Effector memory CD4-positive, alpha-beta T cell (primary cell): ENCODE measurements at regions not wholly inside any gene's neighbourhood (a gene's known extent, or its start where the extent isn't known, plus 50 kb on each side); places are given as distances from the start of the nearest gene placed in this dataset.

Source experiments
- DNase-seq, 3 donors: peaks; one replicate each; pipeline ENCODE4 v3.0.0-alpha.2; 2020
- H3K27ac ChIP-seq: 2 replicates; pipeline ENCODE4 v1.7.0; 2013; ENCODE audit warnings: mild to moderate bottlenecking, low read length, moderate library complexity; ENCODE audit not compliant: insufficient read depth, poor library complexity, severe bottlenecking
- H3K27me3 ChIP-seq: replicated peaks from 2 replicates; pipeline ENCODE4 v1.7.0; 2013; ENCODE audit warnings: mild to moderate bottlenecking, low read length; ENCODE audit not compliant: insufficient read depth, control insufficient read depth, poor library complexity, severe bottlenecking
- H3K36me3 ChIP-seq: 2 replicates; pipeline ENCODE4 v1.7.0; 2013; ENCODE audit warnings: mild to moderate bottlenecking, low read length, moderate library complexity; ENCODE audit not compliant: control insufficient read depth, insufficient read depth
- H3K4me1 ChIP-seq: 2 replicates; pipeline ENCODE4 v1.7.0; 2013; ENCODE audit warnings: low read length, mild to moderate bottlenecking; ENCODE audit not compliant: control insufficient read depth, insufficient read depth, poor library complexity, severe bottlenecking
- H3K4me3 ChIP-seq: 2 replicates; pipeline ENCODE4 v1.7.0; 2013; ENCODE audit warnings: low read length, low read depth, mild to moderate bottlenecking; ENCODE audit not compliant: insufficient read depth, poor library complexity, severe bottlenecking
- H3K9me3 ChIP-seq: 2 replicates; pipeline ENCODE4 v1.7.0; 2013; ENCODE audit warnings: mild to moderate bottlenecking, low read length, moderate library complexity; ENCODE audit not compliant: control insufficient read depth

- peaks cover 14% of the 10 kb centered on the region for H3K4me1 ChIP-seq
- H3K27me3 ChIP-seq, result no peaks in the 10 kb centered on the region
- no peaks in the 10 kb centered on the region for H3K9me3 ChIP-seq
- no peak overlapping the region for H3K27ac ChIP-seq
- no peak overlapping the region for H3K4me3 ChIP-seq
- no peak for DNase-seq
- H3K36me3 ChIP-seq, result no peaks in the 10 kb centered on the region
Observed at GRCh38 chr2:43055086-43055912, 171.1 kb downstream of the ZFP36L2 start.

GRCh38 chr2:43054367-43054766, 172.0 kb downstream of the ZFP36L2 start:
- Histone ChIP-seq H3K4me3 (no peak overlapping the region), H3K4me1 (peaks cover 9% of the 10 kb centered on the region), H3K27ac (no peak overlapping the region), H3K9me3 (no peaks in the 10 kb centered on the region), H3K36me3 (no peaks in the 10 kb centered on the region), H3K27me3 (no peaks in the 10 kb centered on the region)
- DNase-seq, result no peak

GRCh38 chr2:43052944-43053306, 173.5 kb downstream of the ZFP36L2 start:
- H3K4me3 ChIP-seq, result no peak overlapping the region
- no peaks in the 10 kb centered on the region for H3K36me3 ChIP-seq
- H3K4me1 ChIP-seq, result no peaks in the 10 kb centered on the region
- no peaks in the 10 kb centered on the region for H3K9me3 ChIP-seq
- no peaks in the 10 kb centered on the region for H3K27me3 ChIP-seq
- no peak for DNase-seq
- no peak overlapping the region for H3K27ac ChIP-seq

DNA sequence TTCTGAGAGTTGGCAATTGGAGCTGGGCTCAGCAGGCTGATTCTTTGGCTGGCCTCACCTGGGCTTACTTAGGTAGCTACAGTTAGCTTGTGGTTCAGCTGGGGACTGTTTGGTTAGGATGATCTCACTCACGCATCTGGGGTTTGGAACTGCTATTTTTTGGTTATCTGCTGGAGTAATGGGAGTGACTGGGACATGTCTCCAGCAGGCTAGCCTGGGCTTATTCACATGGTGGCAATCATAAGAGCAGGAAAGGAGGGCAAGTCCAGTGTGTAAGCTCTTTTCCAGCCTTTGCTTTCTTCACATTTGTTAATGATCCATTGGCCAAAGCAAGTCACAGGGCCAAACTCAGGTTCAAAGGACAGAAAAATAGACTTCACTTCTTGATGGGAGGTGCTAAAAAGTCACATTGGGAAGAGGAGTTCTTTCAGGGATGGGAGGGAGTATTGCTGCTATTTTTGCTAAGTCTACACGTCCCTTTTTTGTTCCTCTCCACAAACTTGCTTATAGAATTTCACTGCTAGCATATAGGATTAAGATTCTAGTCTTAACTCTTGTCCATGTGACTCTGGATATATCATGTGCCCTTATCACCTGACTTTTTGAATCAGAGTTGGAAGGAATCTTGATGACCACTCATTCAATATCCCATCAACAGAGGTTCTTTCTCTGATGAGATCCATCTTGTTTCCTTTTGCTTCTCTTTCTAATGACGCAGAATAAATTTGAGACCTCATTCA, 174.0 kb downstream of the ZFP36L2 start:
- DNase-seq, result no peak
- Histone ChIP-seq H3K27ac (no peak overlapping the region), H3K4me1 (no peaks in the 10 kb centered on the region)

DNA sequence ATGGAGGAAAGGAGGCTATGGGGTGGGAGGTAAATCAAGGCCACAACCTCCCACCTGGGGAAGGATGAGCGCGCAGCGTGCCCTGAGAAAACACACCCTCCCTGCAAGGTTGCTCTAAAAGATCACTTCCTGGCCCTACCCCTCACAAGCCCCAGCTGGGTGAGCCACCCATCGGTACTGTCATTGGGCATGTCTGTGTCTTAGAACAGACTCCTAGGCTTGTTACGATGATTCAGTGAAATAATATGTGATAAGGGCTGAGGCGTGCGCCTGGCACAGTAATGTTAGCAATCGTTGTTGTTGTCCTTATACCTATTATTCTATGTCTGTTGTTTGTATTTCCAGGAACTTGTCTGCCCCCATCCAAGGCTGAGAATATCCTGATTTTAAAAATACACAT, 175.1 kb downstream of the ZFP36L2 start:
- no peak overlapping the region for H3K4me3 ChIP-seq
- H3K4me1 ChIP-seq, result no peaks in the 10 kb centered on the region
- no peak for DNase-seq
- no peak overlapping the region for H3K27ac ChIP-seq
- H3K27me3 ChIP-seq, result no peaks in the 10 kb centered on the region
- H3K9me3 ChIP-seq, result no peaks in the 10 kb centered on the region
- no peaks in the 10 kb centered on the region for H3K36me3 ChIP-seq

More for the DNA sequence above, 174.0 kb downstream of the ZFP36L2 start:
- no peaks in the 10 kb centered on the region for H3K36me3 ChIP-seq
- no peaks in the 10 kb centered on the region for H3K27me3 ChIP-seq
- no peaks in the 10 kb centered on the region for H3K9me3 ChIP-seq
- H3K4me3 ChIP-seq, result no peak overlapping the region

DNA sequence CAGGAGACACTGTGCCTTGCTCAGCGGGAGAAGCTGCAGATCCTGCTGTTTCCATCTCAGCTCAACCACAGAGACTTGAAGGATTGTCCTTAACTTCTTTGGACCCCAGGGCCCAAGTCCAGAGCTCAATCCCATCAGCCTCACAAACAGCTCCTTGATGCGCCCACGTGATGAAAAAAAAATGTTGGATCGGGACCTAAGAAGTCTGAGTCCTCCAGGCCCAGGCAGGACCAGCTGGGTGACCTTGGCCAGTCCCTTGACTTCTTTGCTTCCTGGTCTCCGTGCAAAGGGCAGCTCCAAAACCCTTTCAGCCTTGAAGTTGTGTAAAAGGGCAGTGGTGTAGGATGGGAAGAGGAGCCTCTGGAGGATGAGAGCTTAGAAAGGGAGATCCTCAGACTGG, 175.5 kb downstream of the ZFP36L2 start:
- Histone ChIP-seq H3K27ac (no peak overlapping the region), H3K4me1 (no peaks in the 10 kb centered on the region), H3K4me3 (no peak overlapping the region), H3K36me3 (no peaks in the 10 kb centered on the region), H3K9me3 (no peaks in the 10 kb centered on the region), H3K27me3 (no peaks in the 10 kb centered on the region)
- no peak for DNase-seq

- no peaks in the 10 kb centered on the region for H3K4me1 ChIP-seq
- H3K27me3 ChIP-seq, result no peaks in the 10 kb centered on the region
- no peak overlapping the region for H3K4me3 ChIP-seq
- no peak overlapping the region for H3K27ac ChIP-seq
- H3K36me3 ChIP-seq, result no peaks in the 10 kb centered on the region
- no peak for DNase-seq
- no peaks in the 10 kb centered on the region for H3K9me3 ChIP-seq
Observed at GRCh38 chr2:43049836-43050801, 176.3 kb downstream of the ZFP36L2 start.

DNA sequence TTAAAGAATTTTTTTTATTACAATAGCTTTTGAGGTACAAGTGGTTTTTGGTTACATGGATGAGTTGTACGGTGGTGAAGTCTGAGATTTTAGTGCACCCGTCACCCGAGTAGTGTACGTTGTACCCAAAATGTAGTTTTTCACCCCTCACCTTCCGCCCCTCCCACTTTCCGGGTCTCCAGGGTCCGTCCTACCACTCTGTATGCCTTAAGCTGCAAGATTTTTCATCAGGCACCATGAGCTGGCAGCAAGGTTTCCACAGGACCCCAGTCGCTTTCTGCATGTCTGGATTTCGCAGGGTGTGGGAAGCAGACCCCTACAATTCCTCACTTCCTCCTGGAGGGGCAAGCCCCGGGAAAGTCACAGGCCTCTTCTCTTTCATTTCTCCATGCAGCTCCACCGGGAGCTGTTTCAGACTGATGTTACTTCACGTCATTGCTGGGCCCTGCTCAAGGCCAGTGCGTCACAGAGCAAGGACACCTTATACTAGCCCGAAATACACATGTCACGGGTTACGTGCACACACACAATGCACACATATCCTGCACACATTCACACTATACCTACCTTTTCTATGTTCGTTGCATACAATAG, 179.1 kb downstream of the ZFP36L2 start:
- Histone ChIP-seq H3K4me3 (no peak overlapping the region), H3K9me3 (no peaks in the 10 kb centered on the region), H3K36me3 (no peaks in the 10 kb centered on the region), H3K27me3 (no peaks in the 10 kb centered on the region), H3K27ac (no peak overlapping the region), H3K4me1 (no peaks in the 10 kb centered on the region)
- DNase-seq, result no peak

GRCh38 chr2:43045866-43046265, 180.5 kb downstream of the ZFP36L2 start:
- Histone ChIP-seq H3K4me1 (no peaks in the 10 kb centered on the region), H3K36me3 (no peaks in the 10 kb centered on the region), H3K27ac (no peak overlapping the region), H3K27me3 (no peaks in the 10 kb centered on the region), H3K9me3 (no peaks in the 10 kb centered on the region), H3K4me3 (no peak overlapping the region)
- DNase-seq, result no peak
